ENCODE measurements at regions not wholly inside any gene's neighbourhood (a gene's known extent, or its start where the extent isn't known, plus 50 kb on each side); places are given as distances from the start of the nearest gene placed in this dataset.
"Not testable (repeated sequence)": the region's sequence is repeated elsewhere in the genome, so short reads cannot be mapped to it uniquely, and the experiment has no call there.

GRCh38 chr10:131824371-131825149 lies 76.2 kb upstream of the PPP2R2D start:
- DNase-seq: no peak

GRCh38 chr10:131825150-131825848 lies 75.5 kb upstream of the PPP2R2D start:
- no peak for DNase-seq

- no peak for DNase-seq
Observed at GRCh38 chr10:131825960-131826650, 74.7 kb upstream of the PPP2R2D start.

- no peak for DNase-seq
Observed at GRCh38 chr10:131829156-131829930, 71.5 kb upstream of the PPP2R2D start.

GRCh38 chr10:131830446-131831130 lies 70.2 kb upstream of the PPP2R2D start:
- DNase-seq: no peak

GRCh38 chr10:131831561-131831960 lies 69.2 kb upstream of the PPP2R2D start:
- DNase-seq: no peak

GRCh38 chr10:131832056-131832685 lies 68.6 kb upstream of the PPP2R2D start:
- DNase-seq: no peak

GRCh38 chr10:131833013-131833412 lies 67.8 kb upstream of the PPP2R2D start:
- DNase-seq: no peak

- DNase-seq: no peak
Observed at GRCh38 chr10:131833446-131834080, 67.2 kb upstream of the PPP2R2D start.

GRCh38 chr10:131834152-131834810 lies 66.5 kb upstream of the PPP2R2D start:
- no peak for DNase-seq

GRCh38 chr10:131838966-131839742 lies 61.7 kb upstream of the PPP2R2D start:
- DNase-seq: no peak

- not testable (repeated sequence) for DNase-seq
Observed at GRCh38 chr10:131839880-131840787, 60.7 kb upstream of the PPP2R2D start.

GRCh38 chr10:131840788-131841118 lies 60.1 kb upstream of the PPP2R2D start:
- no peak for DNase-seq

GRCh38 chr10:131841131-131841660 lies 59.6 kb upstream of the PPP2R2D start:
- DNase-seq: no peak

- DNase-seq: no peak
Observed at GRCh38 chr10:131841661-131842139, 59.1 kb upstream of the PPP2R2D start.

- DNase-seq: no peak
Observed at GRCh38 chr10:131842351-131843088, 58.3 kb upstream of the PPP2R2D start.

GRCh38 chr10:131843089-131843595 lies 57.7 kb upstream of the PPP2R2D start:
- DNase-seq: no peak

GRCh38 chr10:131843881-131844284 lies 56.9 kb upstream of the PPP2R2D start:
- no peak for DNase-seq

Measured in activated CD4-positive, alpha-beta T cell treated with anti-CD3 and anti-CD28 coated beads, Interleukin-2, amount 50 U/mL, for 16 hours (primary cell).